ENCODE measurements at regions not wholly inside any gene's neighbourhood (a gene's known extent, or its start where the extent isn't known, plus 50 kb on each side); places are given as distances from the start of the nearest gene placed in this dataset.
"Not testable (repeated sequence)": the region's sequence is repeated elsewhere in the genome, so short reads cannot be mapped to it uniquely, and the experiment has no call there.

DNA sequence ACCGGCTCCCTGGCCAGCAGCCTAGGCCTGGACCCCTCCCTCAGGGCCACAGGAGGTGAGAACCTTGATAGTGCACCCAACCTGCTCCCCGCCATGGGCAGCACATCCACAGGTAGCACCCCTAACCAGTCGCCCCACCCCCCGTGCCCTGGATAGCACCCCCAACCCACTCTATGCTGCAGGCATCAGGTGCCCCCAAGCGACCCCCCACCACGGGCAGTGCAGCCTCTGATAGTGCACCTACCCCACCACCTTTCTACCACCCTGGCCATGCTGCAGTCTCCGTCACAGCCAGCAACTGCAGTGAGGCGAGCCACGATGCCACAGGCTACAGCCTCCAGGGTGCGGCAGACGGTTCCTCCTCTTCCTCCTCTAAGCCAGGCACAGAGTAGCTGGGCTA, 55.6 kb downstream of the SOWAHC start:
- no peak for DNase-seq

DNA sequence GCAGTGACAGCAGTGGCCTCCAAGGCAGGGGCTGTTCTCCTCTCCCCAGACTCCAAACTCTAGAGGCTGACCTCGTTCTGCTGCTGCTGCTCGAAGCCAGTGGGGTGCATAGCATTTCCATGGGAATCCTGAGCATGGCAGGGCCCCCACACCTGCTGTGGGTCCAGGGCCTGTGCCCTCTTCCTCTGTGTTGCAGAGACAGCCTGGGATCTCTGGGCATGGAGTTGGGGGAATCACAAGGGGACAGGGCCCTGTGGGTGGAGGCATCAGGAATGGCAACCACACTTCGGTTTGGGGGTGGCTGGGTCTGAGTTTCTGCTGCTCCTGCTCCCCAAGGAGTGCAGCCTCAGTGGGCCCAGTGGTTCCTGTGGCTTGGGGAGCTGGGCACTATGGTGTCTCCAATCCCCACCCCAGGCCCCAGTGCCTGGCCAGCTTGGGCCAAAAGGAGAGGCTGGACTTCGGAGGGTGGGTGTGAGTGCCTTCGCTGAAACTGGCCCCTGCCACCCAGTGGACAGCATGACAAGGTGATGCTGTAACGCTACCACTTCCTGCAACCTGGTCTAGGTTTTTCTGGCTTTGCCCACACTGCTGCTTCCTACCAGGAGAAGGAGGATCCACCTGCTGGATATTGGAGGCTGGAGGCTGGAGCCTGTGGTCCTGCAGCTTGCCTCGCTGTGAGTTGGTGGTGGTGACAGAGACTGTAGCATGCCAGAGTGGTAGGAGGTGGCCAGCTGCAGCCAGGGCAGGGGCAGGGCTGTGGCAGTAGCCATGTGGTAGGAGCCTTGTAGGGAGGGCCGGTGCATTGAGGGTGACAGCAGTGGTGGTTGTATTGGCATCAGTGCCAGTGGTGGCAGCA, 56.6 kb downstream of the SOWAHC start:
- no peak for DNase-seq

DNA sequence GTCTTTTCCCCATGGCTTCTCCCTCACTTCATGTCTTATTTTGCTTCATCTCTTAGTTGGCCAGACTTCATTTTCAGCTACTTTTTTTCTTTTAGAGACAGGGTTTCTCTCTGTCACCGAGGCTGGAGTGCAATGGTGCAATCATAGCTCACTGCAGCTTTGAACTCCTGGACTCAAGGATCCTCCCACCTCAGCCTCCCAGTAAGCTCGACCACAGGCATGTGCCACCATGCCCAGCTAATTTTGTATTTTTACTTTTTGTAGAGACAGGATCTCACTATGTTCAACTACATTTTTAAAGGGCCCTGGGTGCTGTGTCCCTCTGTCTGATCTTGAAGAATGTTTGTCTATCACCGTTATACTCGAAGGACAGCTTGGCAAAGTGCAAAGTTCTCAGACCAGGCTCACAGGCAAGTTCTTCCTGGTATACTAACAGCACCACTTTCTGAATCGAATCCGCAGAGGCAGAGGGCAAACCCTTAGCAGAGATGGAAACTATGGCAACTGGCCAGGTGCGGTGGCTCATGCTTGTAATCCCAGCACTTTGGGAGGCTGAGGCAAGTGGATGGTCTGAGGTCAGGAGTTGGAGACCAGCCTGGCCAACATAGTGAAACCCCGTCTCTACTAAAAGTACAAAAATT, 60.9 kb downstream of the SOWAHC start:
- DNase-seq = no peak

DNA sequence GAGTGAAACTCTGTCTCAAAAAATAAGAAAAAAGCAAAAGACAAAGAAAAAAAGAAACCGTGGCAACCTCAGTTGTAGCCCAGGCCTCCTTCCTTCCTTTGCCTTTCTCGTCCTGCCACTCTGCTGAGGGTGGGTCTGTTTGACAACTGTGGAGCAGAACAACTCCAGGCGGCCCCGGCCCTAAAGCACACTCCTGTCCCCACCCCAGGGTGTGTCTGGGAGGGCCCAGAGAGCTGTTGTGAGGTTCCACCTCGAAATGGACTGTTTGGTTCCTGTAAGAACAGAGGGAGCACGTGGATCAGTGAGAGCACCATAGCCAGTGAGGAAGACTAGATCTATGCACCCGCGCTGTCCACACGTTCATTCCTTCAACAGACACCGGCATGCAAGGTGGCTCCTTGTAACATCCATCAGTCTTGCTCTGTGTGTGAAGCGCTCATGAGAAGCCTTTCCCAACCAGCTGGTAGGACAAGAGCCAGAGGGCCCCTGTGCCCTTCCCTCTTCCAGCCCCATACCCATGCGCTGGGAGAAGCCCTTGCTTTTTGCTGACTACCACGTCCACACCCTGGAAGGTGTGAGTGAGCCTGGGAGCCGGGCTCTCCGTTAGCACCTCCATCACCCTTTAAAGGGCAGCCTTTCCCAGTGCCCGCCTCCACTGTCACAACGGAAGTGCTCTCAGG, 61.6 kb downstream of the SOWAHC start:
- no peak for DNase-seq

DNA sequence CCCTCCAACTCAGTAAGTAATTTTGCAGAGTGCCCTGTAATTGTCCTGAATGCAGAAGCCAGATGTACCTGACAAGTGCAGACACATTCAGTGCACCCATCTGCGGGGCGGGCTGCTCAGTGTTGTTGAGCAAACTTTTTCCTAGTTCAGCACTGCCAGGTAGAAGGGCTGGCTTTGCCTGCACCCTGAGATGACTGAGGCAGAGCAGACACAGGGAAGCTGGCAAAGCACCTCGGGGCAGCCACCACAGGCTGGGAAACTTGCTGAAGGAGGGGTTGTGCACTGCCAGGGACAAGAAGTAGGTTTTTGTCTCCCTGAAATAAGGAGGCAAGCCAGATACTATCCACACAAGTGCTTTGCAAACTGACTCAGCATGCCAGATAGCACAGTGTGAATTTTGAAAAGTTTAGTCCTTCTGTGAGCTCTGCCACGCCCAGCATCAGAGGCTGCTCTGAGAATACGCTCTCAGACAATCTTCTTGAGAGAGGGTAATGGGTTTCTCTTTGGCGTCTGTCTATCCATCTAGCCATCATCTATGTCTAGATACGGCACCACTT, 62.3 kb downstream of the SOWAHC start:
- DNase-seq = no peak

DNA sequence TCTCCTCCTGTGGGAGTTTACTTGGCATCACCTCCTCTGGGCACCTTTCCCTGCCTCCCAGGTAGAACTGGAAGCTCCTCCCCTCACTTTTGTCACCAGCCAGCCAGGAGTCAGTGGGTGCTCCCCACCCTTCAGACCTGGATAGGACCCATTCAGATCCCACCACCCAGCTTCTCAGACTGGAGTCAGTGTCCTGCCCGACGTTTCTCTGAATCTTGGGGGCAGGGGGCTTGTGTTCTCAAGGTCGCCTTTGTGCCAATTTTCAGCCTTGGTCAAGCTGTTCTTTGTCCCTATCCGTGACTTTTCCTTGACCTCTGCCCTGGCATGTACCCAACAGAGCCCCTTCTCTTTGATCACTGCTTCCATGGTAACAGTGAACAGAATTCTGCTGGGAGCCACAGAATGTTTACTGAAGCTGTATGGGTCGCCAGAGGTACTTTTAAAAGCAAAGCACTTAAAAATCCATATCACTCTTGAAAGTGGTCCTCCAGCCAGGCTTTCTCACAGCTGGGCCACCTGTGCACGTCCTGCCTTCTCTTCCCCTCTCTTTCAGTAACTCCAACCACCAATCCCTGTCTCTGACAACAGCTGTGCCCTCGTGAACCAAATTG, 63.1 kb downstream of the SOWAHC start:
- not testable (repeated sequence) for DNase-seq

DNA sequence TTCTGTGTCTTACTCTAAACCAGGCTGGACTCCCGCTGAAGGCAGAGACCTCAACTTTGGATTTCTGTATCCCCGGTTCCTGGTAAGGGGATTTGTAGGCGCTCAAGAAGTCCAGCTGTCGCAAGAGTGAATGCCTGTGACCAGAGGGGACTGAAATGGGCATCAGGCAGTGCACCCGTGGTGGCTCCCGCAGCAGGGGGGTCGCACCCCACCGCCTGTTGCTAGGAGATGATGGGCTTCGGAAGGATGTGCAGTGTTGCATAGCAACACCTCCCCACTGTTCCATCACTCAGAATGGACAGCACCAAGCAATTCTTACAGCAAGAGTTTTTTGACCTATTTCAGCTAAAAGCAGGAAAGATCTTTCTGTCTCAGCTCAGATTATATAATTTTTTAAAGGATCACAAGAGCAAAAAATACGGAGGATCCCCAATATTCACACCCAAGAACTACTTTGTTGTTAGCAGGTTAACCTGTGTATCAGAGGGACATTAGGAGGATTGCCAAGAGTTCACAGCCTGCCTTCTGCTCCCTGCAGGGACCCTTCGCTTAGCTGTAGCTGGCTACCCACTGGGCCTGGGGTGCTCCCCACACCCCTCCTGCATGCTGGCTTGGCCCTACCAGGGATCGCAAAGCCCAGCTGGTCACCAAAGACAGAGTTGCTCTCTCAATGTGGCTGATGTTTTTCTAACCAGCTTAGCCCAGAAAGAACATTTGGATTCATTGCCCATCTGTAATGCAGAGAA, 63.8 kb downstream of the SOWAHC start:
- DNase-seq = no peak

DNA sequence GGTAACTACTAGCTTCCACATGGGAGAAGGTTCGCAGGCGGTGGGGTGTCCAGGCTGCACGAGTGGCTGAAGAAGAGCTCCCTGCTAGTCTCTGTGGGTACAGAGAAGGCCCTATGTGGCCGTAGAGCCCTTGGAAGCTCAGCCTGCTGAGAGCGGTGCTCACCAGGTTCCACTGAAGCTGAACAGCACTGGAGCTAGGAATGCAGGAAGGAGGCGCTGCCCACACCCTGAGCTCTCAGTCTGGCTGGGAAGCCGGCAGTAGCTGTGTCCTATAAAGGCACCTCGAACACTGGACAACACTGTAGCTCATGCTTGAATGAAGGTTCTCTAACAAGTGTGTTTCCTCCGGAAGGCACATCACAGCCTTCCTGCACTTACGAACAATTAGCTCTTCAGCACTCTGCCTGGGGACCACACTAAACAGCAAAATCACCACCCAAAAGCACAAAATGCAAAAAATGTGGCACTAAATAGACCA, 64.6 kb downstream of the SOWAHC start:
- DNase-seq = not testable (repeated sequence)

DNA sequence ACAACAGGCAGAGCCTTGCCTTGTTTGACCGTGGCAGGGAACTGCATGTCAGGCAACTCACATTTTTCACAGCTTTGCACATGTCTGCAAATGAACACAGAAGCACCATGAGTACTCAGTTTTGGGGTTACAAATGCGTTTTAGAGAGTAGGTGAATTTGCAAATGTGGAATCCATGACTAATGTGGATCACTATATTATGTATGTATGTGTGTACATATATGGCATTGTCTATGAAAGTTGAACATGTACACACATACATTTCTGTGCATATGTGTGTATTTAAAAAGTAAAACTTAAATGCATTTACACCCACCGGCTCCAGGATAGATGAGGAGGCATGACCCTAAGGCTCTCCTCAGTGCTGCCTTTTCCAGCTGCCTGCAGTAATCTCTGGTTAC, 65.1 kb downstream of the SOWAHC start:
- DNase-seq = no peak

DNA sequence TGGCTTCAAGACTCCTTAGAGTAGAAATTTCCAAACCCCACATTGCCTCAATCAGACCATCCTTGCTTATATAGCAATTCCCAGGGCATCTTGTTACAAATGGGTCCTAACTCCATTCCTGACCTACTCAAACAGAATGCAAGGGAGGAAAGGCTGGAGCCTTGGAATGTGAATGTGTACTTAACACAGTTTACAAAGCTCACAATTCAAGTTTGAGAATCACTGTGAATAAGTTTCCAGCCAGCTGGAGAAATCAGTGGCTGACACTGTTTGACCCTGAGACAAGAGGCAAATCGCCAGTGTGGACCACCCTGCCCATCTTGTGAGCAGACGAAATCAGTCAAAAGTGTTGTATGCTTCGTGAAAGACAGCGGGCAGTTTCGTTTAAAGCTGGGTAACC, 65.5 kb downstream of the SOWAHC start:
- no peak for DNase-seq

DNA sequence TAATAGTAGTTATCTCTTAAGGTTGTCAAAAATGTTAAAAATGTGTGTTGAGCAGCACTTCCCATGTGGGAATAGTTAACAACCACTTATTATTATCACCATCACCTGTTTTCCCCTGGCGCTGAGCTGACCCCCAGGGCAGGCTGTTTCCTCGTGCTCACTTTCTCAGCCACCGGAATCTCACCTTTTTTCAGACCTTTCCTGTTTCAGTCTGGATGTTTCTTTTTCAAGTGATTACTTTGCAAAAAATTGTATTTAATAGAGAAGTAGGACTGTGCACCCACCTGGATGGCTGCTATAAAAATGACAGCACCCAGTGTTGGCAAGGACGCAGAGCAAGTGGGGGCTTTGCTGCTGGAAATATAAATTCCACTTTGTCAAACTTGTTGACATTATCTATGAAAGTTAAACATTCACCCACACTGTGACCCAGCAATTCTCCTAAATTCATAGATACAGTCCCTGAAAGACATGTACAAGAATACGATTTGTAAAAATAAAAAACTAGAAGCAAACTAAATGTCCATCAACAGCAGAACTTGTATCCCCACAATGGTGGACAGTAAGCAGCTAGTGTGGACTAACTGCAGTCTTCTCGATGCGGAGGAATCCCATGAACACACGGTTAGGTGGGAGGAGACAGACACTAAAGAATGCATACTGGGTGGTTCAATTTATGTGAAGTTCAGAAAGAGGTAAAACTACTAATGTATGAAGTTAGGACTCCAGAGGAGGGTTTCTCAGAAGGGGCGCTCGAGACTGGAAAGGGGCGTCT, 66.5 kb downstream of the SOWAHC start:
- DNase-seq = no peak

DNA sequence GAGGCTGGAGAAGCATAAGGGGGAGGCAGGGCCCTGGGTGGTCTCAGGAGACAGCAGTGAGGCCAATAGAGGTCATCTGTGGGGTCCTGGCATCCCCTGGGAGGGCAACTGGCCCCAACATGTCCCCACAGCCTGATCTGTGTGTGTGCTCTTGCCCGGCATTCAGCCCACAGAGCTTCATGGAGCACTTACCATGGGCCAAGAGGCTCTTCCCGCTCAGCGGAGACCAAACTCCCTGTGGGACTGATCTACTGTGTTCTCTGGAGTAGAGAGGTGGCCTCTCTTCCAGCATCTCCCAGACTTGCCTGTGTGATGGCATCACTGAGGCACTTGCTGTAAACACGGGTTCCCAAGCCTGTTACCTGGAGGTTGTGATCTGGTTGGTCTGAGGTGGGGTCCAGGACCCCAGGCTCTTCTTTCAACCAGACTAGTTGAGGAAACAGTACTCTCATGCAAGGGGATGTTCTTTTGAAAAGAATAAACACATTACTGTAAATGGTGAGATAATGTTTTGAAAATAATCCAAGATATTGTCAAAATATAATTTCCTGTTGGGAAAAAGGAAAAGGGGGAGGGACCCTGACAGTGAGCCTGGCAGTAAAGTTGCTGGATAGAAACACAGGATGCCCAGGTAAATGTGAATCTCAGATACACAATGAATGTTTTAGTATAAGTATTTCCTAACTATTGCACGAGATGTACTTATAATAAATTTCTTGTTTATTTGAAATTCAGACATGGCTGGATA, 67.6 kb downstream of the SOWAHC start:
- no peak for DNase-seq

DNA sequence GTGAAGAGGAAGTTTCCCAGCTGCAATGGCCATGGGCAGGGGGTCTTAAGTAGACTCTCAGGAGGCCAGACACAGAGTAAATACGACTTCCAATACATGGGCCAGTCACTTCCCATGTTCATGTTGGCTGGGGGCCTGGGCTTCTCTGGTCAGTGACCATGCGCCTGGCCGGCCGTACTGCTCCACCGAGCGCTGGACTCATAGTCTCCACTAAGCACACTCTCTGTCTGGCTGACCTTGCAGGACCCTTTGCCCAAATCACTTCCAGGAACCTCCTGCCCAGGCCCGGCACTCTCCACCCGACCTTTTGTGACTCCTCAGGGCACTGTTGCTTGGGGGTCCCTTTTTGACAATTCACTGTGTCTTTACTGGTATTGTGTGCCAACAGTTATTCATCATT, 69.3 kb downstream of the SOWAHC start:
- DNase-seq = no peak

DNA sequence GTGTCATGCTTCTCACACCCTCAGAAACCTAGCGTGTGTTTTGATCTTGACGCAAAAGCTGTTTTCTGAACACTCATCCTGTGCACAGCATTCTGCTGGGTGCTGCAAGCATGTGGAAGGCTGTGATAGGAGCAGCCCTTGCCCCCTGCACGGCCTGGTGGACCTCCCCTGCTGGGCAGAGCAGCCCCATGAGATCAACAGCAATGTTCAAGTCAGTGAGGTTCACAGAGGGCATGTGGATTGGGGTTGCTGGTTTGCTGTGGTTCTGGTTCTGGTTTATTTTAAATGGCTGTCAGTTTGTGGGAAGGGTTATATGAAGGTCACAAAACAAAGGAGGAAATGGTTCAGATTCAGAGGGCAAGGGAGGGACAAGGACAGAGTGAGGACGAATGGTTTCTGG, 71.3 kb downstream of the SOWAHC start:
- DNase-seq = no peak

DNA sequence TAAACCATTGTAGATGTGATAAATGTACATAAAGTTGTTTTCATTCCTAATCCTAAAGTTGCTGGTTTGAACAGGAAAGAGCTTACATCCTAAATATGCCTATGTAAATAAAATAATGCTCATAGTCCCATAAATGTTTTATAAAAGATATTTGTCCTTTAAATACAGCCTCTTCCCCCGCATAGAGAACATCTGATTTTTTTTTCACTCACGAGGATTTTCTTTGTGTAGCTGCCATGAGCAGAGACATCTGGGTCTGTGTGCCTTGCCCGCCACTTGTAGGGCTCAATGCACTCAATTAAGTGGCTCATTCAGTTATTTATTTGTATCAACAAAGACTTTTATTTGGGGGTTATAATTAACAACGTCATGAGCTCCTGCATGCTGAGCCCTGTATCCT, 72.8 kb downstream of the SOWAHC start:
- no peak for DNase-seq

DNA sequence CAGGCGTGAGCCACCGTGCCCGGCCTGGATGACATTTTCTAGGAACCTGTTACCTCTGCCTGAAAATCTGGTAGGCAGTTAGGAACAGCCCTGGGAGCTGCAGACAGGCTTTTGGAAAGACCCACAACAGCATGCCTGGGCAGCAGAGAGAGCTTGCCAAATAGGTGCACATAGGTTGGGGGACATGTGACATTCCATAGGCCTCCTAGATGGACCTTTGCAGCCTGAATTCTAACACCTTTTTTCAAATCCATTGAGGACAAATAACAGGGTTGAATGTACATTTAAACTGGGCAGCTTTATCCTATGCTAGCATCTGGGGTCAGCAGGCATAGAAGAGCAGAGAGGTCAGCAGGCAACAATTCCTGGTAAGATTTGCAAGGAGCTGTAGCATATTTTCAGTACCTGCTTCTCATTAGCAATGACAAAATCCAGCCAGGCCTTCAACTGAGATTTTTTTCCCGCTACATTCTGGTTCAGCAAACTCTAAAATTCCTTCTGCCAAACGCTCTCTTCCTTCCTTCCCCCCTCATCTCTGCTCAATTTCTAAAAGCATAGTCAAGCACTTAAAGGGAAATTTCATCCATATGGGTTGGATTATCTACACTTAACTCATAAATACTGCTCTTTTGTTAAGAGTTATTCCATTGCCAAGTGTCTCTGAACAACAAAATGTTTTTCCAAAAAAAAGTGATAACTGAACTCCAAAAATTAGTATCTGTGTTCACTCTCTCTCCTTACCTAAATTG, 75.2 kb downstream of the SOWAHC start:
- DNase-seq = no peak

DNA sequence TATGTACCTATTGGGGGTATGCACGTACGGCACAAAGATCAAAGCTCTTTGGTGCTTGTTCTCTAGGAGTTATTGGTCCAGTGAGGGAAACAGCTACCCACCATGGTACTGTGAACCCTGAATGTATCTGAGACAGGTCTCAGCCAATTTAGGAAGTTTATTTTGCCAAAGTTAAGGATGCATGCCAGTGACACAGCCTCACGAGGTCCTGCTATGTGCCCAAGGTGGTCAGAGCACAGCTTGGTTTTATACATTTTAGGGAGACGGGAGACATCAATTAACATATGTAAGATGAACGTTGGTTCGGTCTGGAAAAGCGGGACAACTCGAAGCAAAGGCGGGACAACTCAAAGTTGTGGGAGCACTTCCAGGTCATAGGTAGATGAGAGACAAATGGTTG, 75.8 kb downstream of the SOWAHC start:
- no peak for DNase-seq

DNA sequence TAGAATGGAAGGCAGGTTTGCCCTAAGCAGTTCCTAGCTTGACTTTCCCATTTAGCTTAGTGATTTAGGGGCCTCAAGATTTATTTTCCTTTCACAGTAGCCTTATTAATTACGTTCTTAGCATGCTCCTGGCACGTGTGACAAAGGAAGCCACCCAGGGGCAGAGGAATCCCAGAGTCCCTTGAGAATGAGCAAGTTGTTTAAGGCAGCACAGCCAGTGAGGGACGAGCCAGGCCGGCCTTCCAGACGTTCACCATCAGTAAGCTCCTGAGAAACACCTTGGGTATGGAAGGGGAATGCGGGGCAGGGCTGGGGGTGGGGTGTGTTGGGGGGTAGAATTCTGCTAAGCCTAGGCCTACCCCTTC, 76.3 kb downstream of the SOWAHC start:
- DNase-seq = no peak

DNA sequence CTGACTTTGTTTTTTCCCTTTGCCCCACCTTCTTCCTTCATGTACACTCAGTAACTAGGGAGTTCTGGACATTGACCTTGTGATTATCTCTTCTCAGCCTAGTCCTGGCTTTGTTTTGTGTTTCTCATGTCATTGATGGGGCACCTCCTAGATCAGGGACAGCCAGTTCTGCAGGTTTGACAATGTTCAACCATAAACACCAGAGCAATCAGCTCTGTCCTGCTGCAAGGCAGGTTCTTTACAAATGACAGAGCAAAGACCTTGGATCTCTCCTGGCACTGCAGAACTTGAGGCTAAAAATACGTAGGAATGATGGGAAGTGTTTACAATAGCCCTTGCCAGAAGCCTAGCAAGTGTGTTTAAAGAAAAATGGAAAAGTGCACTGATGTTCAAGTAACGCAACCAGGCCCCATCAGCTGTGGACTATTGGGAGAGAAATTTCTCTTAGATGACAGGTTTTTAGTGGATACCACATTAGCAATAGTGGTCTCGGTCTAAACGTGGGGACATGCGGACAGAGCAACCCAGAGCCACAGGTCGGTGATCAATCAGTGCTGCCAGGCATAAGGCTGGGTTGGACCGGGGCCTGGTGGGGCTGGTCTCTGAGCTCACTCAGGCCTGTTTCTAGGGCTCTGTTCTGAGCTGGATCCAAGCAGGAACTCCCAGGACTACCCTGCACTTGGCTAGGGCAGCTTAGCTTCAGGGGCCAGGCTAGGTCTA, 76.8 kb downstream of the SOWAHC start:
- DNase-seq = no peak
